GM12875 (cell line): ENCODE measurements at regions not wholly inside any gene's neighbourhood (a gene's known extent, or its start where the extent isn't known, plus 50 kb on each side); places are given as distances from the start of the nearest gene placed in this dataset.

Experiments
- H3K4me3 ChIP-seq: one replicate; pipeline ENCODE4 v1.5.1; 2011; ENCODE audit warnings: low read depth, low read length, control low read depth
- CTCF ChIP-seq: IDR thresholded peaks from 2 replicates; pipeline ENCODE4 v1.5.1; 2011; ENCODE audit warnings: low read depth, mild to moderate bottlenecking, control low read depth, inconsistent platforms, low read length, moderate library complexity, borderline replicate concordance; ENCODE audit not compliant: insufficient read depth

- no peak overlapping the region for H3K4me3 ChIP-seq
- TF ChIP-seq CTCF, result no peak
Observed at GRCh38 chr7:46360811-46361210, 439.7 kb upstream of the IGFBP3 start.

- no peak overlapping the region for H3K4me3 ChIP-seq
- no peak for TF ChIP-seq CTCF
Observed at GRCh38 chr7:46360296-46360695, 439.2 kb upstream of the IGFBP3 start.

- no peak for TF ChIP-seq CTCF
- no peak overlapping the region for H3K4me3 ChIP-seq
Observed at GRCh38 chr7:46357851-46358250, 436.8 kb upstream of the IGFBP3 start.

GRCh38 chr7:46357290-46357689 is 436.2 kb upstream of the IGFBP3 start:
- no peak overlapping the region for H3K4me3 ChIP-seq
- TF ChIP-seq CTCF, result no peak

- no peak for TF ChIP-seq CTCF
- no peak overlapping the region for H3K4me3 ChIP-seq
Observed at GRCh38 chr7:46356371-46356770, 435.3 kb upstream of the IGFBP3 start.

GRCh38 chr7:46355331-46355730 is 434.3 kb upstream of the IGFBP3 start:
- no peak overlapping the region for H3K4me3 ChIP-seq
- no peak for TF ChIP-seq CTCF

- no peak overlapping the region for H3K4me3 ChIP-seq
- peak; percentile 48; the same call in 1 of the 2 replicates for TF ChIP-seq CTCF
Observed at GRCh38 chr7:46352004-46352954, 431.2 kb upstream of the IGFBP3 start.
